Activated CD4-positive, alpha-beta T cell treated with anti-CD3 and anti-CD28 coated beads for 4 hours (primary cell): ENCODE measurements at regions not wholly inside any gene's neighbourhood (a gene's known extent, or its start where the extent isn't known, plus 50 kb on each side); places are given as distances from the start of the nearest gene placed in this dataset.
"Not testable (repeated sequence)": the region's sequence is repeated elsewhere in the genome, so short reads cannot be mapped to it uniquely, and the experiment has no call there.

ENCODE experiments used
- DNase-seq, 2 donors: peaks; one replicate each; pipeline ENCODE4 v3.0.0-alpha.2; 2020

DNA sequence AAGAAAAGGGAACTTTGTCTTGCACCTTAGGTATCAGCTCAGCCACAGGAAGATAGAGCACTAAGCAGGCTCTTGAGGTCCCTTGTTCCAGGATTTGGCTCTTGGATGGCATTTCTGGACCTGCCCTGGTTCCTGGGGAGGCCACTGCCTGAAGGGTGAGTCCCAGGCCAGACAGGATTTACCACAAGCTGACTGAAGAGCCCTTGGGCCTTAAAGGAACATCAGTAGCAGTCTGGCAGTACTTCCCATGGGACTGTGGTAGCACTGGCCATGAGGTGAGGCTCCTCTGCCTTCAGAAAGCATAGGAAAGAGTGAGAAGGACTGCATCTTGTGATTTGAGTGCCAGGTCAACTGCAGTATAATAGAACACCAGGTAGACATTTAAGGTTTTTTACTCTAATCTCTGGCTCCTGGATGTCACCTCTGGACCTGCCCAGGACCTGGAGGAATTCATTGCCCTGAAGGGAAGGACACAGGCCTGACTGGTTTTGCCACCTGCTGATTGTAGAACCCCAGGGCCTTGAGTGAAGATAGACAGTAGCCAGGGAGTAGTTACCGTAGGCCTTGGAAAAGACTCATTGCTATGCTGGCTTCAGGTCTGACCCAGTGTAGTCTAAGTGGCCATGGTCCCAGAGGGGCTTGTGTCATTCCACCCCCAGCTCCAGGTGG is 154.4 kb upstream of the CREB1 start:
- no peak for DNase-seq

GRCh38 chr2:207378620-207379019 is 151.1 kb upstream of the CREB1 start:
- DNase-seq, result not testable (repeated sequence)

GRCh38 chr2:207385076-207385475 is 144.7 kb upstream of the CREB1 start:
- no peak for DNase-seq

DNA sequence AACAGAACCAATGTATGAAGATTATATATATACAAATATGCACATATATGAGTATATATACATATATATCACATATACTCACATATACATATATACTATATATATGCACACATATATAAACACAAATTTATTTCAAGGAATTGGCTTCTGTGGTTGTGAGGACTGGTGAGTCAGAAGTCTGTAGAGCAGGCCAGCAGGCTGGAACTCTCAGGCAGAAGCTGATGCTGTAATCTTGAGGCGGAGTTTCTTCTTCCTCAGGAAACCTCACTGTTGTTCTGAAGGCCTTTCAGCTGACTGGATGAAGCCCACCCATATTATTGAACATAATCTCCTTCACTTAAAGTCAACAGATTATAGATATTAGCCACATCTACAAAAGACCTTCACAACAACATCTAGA is 143.9 kb upstream of the CREB1 start:
- DNase-seq, result no peak

GRCh38 chr2:207387001-207387571 is 142.7 kb upstream of the CREB1 start:
- DNase-seq, result no peak

GRCh38 chr2:207390302-207391095 is 139.3 kb upstream of the CREB1 start:
- DNase-seq, result no peak

DNA sequence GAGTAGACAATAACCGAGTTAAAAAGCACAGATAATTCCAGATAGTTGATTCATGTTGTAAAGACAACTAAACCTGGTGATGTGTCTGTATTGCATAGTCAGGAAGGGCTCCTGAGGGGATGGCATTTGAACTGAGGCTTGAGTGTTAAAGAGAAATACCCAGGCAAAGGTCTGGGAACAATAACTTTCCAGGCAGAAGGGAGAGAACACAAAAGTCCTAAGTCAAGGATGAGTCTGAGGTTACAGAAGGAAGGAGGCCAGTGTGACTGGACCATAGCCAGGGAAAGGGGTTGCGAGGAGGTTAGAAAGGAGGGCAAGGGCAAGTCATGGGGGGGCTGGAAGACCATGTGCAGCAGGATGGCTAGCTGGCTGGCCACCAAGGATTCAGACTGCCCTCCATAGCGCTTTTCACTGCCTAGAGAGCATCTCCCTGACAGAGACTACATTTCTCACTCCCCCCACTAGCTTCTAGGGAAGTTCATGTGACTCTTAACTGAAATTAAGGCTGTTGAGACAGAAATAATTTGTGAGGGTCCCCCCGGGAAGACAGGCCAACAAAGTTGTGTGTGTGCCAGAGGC is 135.5 kb upstream of the CREB1 start:
- DNase-seq, result no peak

GRCh38 chr2:207394812-207395534 is 134.8 kb upstream of the CREB1 start:
- no peak for DNase-seq

- DNase-seq, result no peak
Observed at GRCh38 chr2:207395535-207396251, 134.1 kb upstream of the CREB1 start.

DNA sequence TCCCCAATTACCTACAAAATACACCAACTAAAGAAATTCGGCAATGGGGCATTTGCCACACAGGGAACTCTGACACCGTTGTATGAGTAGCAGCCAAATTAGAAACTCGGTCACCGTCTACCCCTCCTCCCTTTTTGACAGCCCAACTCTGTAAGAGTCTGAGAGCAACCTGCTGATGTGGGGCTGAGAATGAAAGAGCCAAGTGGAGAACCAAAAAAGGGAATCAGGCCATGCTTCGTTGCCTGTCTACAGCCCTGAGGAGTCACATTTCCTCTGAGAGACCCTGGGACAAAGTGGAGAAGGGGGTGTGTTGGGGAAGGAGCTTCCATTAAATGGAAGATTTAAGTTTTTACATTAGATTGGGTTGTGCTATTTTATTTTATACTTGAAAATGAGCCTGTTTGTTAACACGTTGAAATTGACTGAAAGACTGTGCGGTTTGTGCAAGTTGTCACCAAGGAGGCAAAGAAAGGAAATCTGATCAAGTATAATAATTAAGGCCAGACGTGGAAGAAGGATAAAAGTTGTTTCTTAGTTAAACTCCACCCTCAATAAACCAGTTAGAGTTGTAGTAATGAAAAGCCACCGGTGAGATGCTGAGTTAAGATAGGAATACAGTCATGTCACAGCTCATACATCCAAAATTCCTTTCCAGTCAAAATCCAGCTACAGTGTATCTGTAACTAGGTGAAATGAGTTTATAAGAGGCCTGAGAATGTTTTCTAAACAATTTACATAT is 131.7 kb upstream of the CREB1 start:
- no peak for DNase-seq

- DNase-seq, result no peak
Observed at GRCh38 chr2:207399301-207399700, 130.5 kb upstream of the CREB1 start.

GRCh38 chr2:207401338-207401737 is 128.4 kb upstream of the CREB1 start:
- DNase-seq, result no peak

- DNase-seq, result no peak
Observed at GRCh38 chr2:207403141-207403540, 126.6 kb upstream of the CREB1 start.

- no peak for DNase-seq
Observed at GRCh38 chr2:207403950-207404349, 125.8 kb upstream of the CREB1 start.

DNA sequence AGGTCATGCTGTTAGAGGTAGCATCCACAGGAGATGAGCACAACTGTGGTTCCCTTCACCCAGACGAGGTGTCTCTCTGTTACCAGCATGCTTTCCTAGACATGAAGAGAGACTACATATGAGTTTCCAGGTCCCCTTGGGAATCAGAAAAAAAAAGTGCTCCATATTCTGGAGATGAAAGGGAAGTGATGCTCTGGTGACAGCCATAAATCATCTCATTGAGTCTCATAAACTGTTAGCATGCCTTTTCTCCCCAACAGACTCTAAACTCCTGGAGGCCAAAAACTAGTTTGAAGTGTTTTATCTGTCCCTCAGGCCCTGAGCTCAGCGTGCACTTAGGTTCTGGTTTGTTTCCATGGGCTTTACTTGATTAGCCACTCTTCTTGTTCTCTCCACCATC is 124.6 kb upstream of the CREB1 start:
- DNase-seq, result no peak

DNA sequence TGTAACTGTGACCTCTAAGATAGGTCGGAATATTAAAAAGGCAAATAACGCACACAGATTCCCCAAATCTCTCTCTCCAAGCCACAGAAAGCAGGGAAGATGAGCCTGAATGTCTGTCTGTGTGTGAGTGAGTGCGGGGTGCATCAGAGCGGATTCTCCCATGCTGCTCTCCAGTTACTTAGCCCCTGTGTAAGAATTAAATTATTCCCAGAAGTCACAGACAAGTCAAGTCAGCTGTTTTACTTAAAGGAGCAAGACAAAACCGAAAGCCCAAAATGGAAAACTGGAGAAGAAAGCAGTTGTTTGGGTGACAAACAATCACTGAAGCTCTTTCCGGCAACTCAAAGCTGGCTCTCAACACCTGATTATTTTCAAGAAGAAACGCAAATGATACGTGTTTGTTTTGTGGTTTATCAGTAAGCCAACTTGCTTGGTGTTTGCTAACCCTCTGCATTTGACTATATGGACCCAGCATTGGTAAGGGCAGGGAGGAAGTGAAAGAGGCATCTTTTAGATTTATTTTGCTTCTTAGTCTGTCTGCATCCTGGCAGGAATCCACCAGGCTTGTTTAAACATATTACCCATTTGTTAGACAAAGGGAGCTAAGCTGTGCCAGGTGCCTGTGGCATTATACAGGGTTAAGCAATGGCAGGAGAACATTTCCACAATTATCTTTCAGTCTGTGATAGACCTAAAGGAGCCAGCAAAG is 121.5 kb upstream of the CREB1 start:
- DNase-seq, result no peak

GRCh38 chr2:207409517-207409916 is 120.2 kb upstream of the CREB1 start:
- DNase-seq, result no peak

DNA sequence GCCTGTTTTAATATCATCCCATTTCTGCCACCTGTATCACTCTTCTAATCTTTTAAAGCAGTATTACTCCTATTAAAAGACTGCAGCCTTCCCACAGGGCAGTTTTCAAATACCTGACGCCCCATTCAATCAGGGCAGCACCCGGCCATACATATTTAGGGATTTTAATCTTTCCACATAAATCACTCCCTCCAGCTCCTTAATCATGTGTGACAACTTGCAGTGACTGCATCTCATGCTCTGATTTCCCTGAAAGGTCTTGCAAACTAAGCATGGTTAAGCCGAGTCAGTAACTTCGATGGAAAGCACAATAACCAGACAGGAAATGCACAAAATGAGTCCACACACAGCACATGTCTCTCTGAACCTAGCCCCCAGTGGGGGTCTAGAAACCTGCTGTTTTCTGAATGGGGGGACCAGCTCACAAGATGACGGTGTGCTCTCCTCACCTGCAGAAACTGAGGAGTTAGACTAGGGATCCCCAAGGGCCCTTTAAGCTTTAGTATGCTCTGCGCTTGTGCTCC is 116.9 kb upstream of the CREB1 start:
- no peak for DNase-seq

DNA sequence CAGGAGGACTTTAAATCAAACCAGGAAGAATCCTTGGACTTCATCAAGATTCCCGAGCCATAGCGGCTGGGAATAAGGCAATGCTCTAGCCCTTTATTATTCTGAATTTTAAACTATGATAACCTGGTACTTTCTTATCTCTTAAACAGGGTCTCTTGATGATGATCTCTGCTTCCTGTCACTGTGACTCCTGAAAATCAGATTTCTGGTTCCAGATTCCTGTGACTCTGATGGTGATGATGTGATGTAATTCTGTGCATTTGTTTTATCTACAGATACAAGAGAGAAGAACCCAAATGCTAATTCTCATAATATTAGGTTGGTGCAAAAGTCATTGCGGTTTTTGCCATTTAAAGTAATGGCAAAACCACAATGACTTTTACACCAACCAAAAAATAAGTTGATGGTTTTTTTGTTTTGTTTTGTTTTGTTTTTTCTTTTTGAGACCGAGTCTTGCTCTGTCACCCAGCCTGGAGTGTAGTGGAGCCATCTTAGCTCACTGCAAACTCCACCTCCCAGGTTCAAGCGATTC is 116.3 kb upstream of the CREB1 start:
- DNase-seq, result no peak

DNA sequence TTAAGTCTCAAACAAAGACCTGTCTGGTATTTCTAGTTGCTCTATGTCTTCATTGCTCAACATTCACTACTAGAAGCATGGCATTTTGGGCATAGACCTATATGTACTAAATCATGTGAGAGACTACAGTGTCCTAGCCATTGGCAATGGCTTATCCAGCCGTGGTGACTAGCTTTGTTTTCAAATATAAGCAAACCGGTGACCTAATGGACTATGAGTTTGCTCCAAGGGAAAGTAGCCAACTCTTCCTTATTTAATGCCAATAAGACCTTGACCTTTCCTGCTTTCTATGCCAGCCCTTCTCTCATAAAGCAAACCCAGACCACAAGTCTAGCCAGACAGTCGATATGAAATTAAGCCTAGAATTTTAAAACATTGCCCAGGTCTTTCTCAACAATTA is 113.7 kb upstream of the CREB1 start:
- DNase-seq, result no peak

- no peak for DNase-seq
Observed at GRCh38 chr2:207416900-207417299, 112.9 kb upstream of the CREB1 start.
